LNCaP clone FGC (cell line): ENCODE measurements at regions not wholly inside any gene's neighbourhood (a gene's known extent, or its start where the extent isn't known, plus 50 kb on each side); places are given as distances from the start of the nearest gene placed in this dataset.

ENCODE experiments used
- DNase-seq: peaks from one replicate; pipeline ENCODE4 v3.0.0-alpha.2; 2011; ENCODE audit warnings: low read depth
- H3K4me3 ChIP-seq: 2 replicates; pipeline ENCODE4 v1.5.1; 2011; ENCODE audit warnings: mild to moderate bottlenecking, low read depth, low read length, control low read depth
- CTCF ChIP-seq: IDR thresholded peaks from 2 replicates; pipeline ENCODE4 v1.5.1; 2012; ENCODE audit warnings: mild to moderate bottlenecking; ENCODE audit not compliant: control insufficient read depth, insufficient read depth; ENCODE audit errors: extremely low read depth

GRCh38 chrX:121283921-121284320, 236.5 kb downstream of the GLUD2 start:
- no peak overlapping the region for H3K4me3 ChIP-seq
- no peak for TF ChIP-seq CTCF
- no peak for DNase-seq

GRCh38 chrX:121298499-121298898, 251.1 kb downstream of the GLUD2 start:
- no peak for DNase-seq
- no peak overlapping the region for H3K4me3 ChIP-seq
- no peak for TF ChIP-seq CTCF

- TF ChIP-seq CTCF = no peak
- no peak overlapping the region for H3K4me3 ChIP-seq
- DNase-seq = no peak
Measured at GRCh38 chrX:121301356-121301755, 253.9 kb downstream of the GLUD2 start.

GRCh38 chrX:121301822-121302221, 254.4 kb downstream of the GLUD2 start:
- no peak overlapping the region for H3K4me3 ChIP-seq
- no peak for DNase-seq
- TF ChIP-seq CTCF = no peak

GRCh38 chrX:121307449-121307848, 260.0 kb downstream of the GLUD2 start:
- TF ChIP-seq CTCF = no peak
- DNase-seq = no peak
- H3K4me3 ChIP-seq = no peak overlapping the region

GRCh38 chrX:121308276-121308805, 260.9 kb downstream of the GLUD2 start:
- peak; percentile 33 for DNase-seq
- peak; percentile 44 for TF ChIP-seq CTCF
- no peak overlapping the region for H3K4me3 ChIP-seq

GRCh38 chrX:121310820-121311219, 263.4 kb downstream of the GLUD2 start:
- no peak overlapping the region for H3K4me3 ChIP-seq
- DNase-seq = no peak
- no peak for TF ChIP-seq CTCF
